Astrocyte (in vitro differentiated cells and primary cell): ENCODE measurements at regions not wholly inside any gene's neighbourhood (a gene's known extent, or its start where the extent isn't known, plus 50 kb on each side); places are given as distances from the start of the nearest gene placed in this dataset.

Experiments used
- DNase-seq: peaks from one replicate; pipeline ENCODE4 v3.0.0-alpha.2; 2010; ENCODE audit warnings: low read depth
- FAIRE-seq: peaks from 2 replicates; lab custom pipeline; 2011; peaks lifted over from hg19 to GRCh38; lab: Jason Lieb, UNC
- H2AFZ ChIP-seq: 2 replicates; pipeline ENCODE4 v1.6.0; 2012; ENCODE audit warnings: low read depth, low read length, inconsistent platforms
- H3K27ac ChIP-seq: 2 replicates; pipeline ENCODE4 v1.5.1; 2011; ENCODE audit warnings: low read depth, low read length, inconsistent platforms
- H3K27me3 ChIP-seq: 2 replicates; pipeline ENCODE4 v1.6.0; 2011; ENCODE audit warnings: low read length, inconsistent platforms; ENCODE audit not compliant: insufficient read depth
- H3K36me3 ChIP-seq: 2 replicates; pipeline ENCODE4 v1.5.1; 2011; ENCODE audit warnings: low read length, inconsistent platforms; ENCODE audit not compliant: insufficient read depth
- H3K4me1 ChIP-seq: 2 replicates; pipeline ENCODE4 v1.5.1; 2011; ENCODE audit warnings: low read length, inconsistent platforms; ENCODE audit not compliant: insufficient read depth
- H3K4me2 ChIP-seq: 2 replicates; pipeline ENCODE4 v1.6.0; 2012; ENCODE audit warnings: low read length, inconsistent platforms
- H3K4me3 ChIP-seq: 2 replicates; pipeline ENCODE4 v1.5.1; 2011; ENCODE audit warnings: low read depth, mild to moderate bottlenecking, low read length, inconsistent platforms; ENCODE audit not compliant: insufficient read depth
- H3K79me2 ChIP-seq: 2 replicates; pipeline ENCODE4 v1.6.0; 2012; ENCODE audit warnings: mild to moderate bottlenecking, low read length, inconsistent platforms; ENCODE audit not compliant: insufficient read depth
- H3K9ac ChIP-seq: 2 replicates; pipeline ENCODE4 v1.6.0; 2012; ENCODE audit warnings: mild to moderate bottlenecking, low read length, inconsistent platforms
- H3K9me3 ChIP-seq: 2 replicates; pipeline ENCODE4 v1.5.1; 2012; ENCODE audit warnings: low read depth, mild to moderate bottlenecking, low read length, inconsistent platforms; ENCODE audit not compliant: insufficient read depth
- H4K20me1 ChIP-seq: 2 replicates; pipeline ENCODE4 v1.6.0; 2012; ENCODE audit warnings: low read length, inconsistent platforms; ENCODE audit not compliant: insufficient read depth
- H3K27ac Mint-ChIP-seq: one replicate; pipeline ENCODE4 v1.8.0; 2021; ENCODE audit warnings: mild to moderate bottlenecking, mixed read lengths; ENCODE audit not compliant: unreplicated experiment
- H3K27me3 Mint-ChIP-seq: one replicate; pipeline ENCODE4 v1.8.0; 2021; ENCODE audit warnings: low read depth, mixed read lengths; ENCODE audit not compliant: unreplicated experiment
- H3K36me3 Mint-ChIP-seq: one replicate; pipeline ENCODE4 v1.8.0; 2021; ENCODE audit warnings: low read depth, mixed read lengths; ENCODE audit not compliant: unreplicated experiment
- H3K4me1 Mint-ChIP-seq: one replicate; pipeline ENCODE4 v1.8.0; 2021; ENCODE audit warnings: low read depth, mixed read lengths; ENCODE audit not compliant: unreplicated experiment
- H3K4me3 Mint-ChIP-seq: one replicate; pipeline ENCODE4 v1.8.0; 2021; ENCODE audit warnings: mild to moderate bottlenecking, moderate library complexity, mixed read lengths; ENCODE audit not compliant: unreplicated experiment
- H3K9me3 Mint-ChIP-seq: one replicate; pipeline ENCODE4 v1.8.0; 2021; ENCODE audit warnings: mild to moderate bottlenecking, mixed read lengths; ENCODE audit not compliant: unreplicated experiment
- EZH2 ChIP-seq: IDR thresholded peaks from 2 replicates; pipeline ENCODE4 v1.6.1; 2012; ENCODE audit warnings: mild to moderate bottlenecking, low read length, inconsistent platforms; ENCODE audit not compliant: insufficient read depth
- TF ChIP-seq, protein P1 (sequence below): IDR thresholded peaks from 2 replicates; pipeline ENCODE4 v1.5.1; 2011; ENCODE audit warnings: low read depth, mild to moderate bottlenecking, inconsistent platforms, low read length, moderate library complexity; ENCODE audit not compliant: insufficient read depth

DNA sequence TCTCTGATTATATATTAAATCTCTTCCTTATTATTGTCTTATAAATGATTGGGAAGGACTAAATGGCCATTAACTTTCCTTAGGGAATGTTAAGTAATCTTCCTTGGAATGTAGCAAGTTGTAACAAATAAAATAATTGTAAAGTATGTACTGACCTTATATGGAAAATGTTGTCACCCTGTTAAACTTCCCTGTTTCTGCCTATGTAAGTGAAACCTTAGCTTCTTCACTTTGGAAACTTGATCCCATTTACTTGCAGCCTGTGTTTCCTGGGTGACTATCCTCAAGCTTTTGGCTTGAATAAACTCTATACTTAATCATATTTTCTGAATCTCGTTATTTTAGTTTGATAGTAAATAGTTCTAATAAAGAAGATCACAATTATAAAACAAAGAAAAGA is 519.5 kb upstream of the PTCHD4 start:
- no peak overlapping the region for H3K27ac Mint-ChIP-seq
- H3K27me3 Mint-ChIP-seq: no peaks in the 10 kb centered on the region
- H3K4me1 ChIP-seq: peaks cover 3% of the 10 kb centered on the region
- FAIRE-seq (no peak), DNase-seq (no peak)
- H3K4me3 ChIP-seq: no peak overlapping the region
- no peaks in the 10 kb centered on the region for H3K27me3 ChIP-seq
- H3K4me2 ChIP-seq: no peak overlapping the region
- H3K9ac ChIP-seq: no peak overlapping the region
- TF ChIP-seq EZH2: no peak
- TF ChIP-seq, protein P1, sequence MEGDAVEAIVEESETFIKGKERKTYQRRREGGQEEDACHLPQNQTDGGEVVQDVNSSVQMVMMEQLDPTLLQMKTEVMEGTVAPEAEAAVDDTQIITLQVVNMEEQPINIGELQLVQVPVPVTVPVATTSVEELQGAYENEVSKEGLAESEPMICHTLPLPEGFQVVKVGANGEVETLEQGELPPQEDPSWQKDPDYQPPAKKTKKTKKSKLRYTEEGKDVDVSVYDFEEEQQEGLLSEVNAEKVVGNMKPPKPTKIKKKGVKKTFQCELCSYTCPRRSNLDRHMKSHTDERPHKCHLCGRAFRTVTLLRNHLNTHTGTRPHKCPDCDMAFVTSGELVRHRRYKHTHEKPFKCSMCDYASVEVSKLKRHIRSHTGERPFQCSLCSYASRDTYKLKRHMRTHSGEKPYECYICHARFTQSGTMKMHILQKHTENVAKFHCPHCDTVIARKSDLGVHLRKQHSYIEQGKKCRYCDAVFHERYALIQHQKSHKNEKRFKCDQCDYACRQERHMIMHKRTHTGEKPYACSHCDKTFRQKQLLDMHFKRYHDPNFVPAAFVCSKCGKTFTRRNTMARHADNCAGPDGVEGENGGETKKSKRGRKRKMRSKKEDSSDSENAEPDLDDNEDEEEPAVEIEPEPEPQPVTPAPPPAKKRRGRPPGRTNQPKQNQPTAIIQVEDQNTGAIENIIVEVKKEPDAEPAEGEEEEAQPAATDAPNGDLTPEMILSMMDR: no peak
- H3K4me3 Mint-ChIP-seq: no peak overlapping the region
- H3K9me3 ChIP-seq: no peaks in the 10 kb centered on the region
- H3K79me2 ChIP-seq: no peaks in the 10 kb centered on the region
- peaks cover 19% of the 10 kb centered on the region for H3K4me1 Mint-ChIP-seq
- no peaks in the 10 kb centered on the region for H4K20me1 ChIP-seq
- H3K9me3 Mint-ChIP-seq: no peaks in the 10 kb centered on the region
- H3K27ac ChIP-seq: no peak overlapping the region
- no peak overlapping the region for H2AFZ ChIP-seq
- H3K36me3 ChIP-seq: no peaks in the 10 kb centered on the region
- H3K36me3 Mint-ChIP-seq: no peaks in the 10 kb centered on the region

- Histone ChIP-seq H4K20me1 (no peaks in the 10 kb centered on the region), H3K9ac (no peak overlapping the region), H3K27ac (no peak overlapping the region), H3K4me2 (no peak overlapping the region), H3K4me3 (no peak overlapping the region), H3K9me3 (no peaks in the 10 kb centered on the region), H3K36me3 (no peaks in the 10 kb centered on the region), H3K79me2 (no peaks in the 10 kb centered on the region), H3K4me1 (peaks cover 3% of the 10 kb centered on the region), H2AFZ (no peak overlapping the region), H3K27me3 (no peaks in the 10 kb centered on the region)
- Mint-ChIP-seq H3K27me3 (no peaks in the 10 kb centered on the region), H3K9me3 (no peaks in the 10 kb centered on the region), H3K4me1 (peaks cover 19% of the 10 kb centered on the region), H3K36me3 (no peaks in the 10 kb centered on the region), H3K27ac (no peak overlapping the region), H3K4me3 (no peak overlapping the region)
- FAIRE-seq (no peak), DNase-seq (peak; percentile 54)
- TF ChIP-seq EZH2: no peak
- TF ChIP-seq, protein P1: no peak
Observed at GRCh38 chr6:48628316-48628715, 517.3 kb upstream of the PTCHD4 start.

- H3K4me1 Mint-ChIP-seq: peaks cover 19% of the 10 kb centered on the region
- no peaks in the 10 kb centered on the region for H3K9me3 Mint-ChIP-seq
- no peaks in the 10 kb centered on the region for H3K27me3 Mint-ChIP-seq
- Histone ChIP-seq H3K4me1 (peaks cover 3% of the 10 kb centered on the region), H3K36me3 (no peaks in the 10 kb centered on the region), H3K79me2 (no peaks in the 10 kb centered on the region), H3K9me3 (no peaks in the 10 kb centered on the region), H3K27me3 (no peaks in the 10 kb centered on the region), H3K4me2 (no peak overlapping the region), H3K4me3 (no peak overlapping the region), H4K20me1 (no peaks in the 10 kb centered on the region), H3K27ac (no peak overlapping the region), H3K9ac (no peak overlapping the region), H2AFZ (no peak overlapping the region)
- TF ChIP-seq, protein P1: no peak
- no peak for TF ChIP-seq EZH2
- H3K27ac Mint-ChIP-seq: no peak overlapping the region
- H3K36me3 Mint-ChIP-seq: no peaks in the 10 kb centered on the region
- FAIRE-seq (no peak), DNase-seq (no peak)
- no peak overlapping the region for H3K4me3 Mint-ChIP-seq
Observed at GRCh38 chr6:48626421-48626820, 515.4 kb upstream of the PTCHD4 start.
